ENCODE measurements at regions not wholly inside any gene's neighbourhood (a gene's known extent, or its start where the extent isn't known, plus 50 kb on each side); places are given as distances from the start of the nearest gene placed in this dataset.

GRCh38 chr2:8424997-8425900 is 256.6 kb upstream of the ID2 start:
- TF ChIP-seq CTCF (IDR thresholded peaks at IDR 0.05 in 4 of 5, conservative IDR thresholded peaks at IDR 0.05 in 1 of 5) (no peak), POLR2A (IDR thresholded peaks at IDR 0.05) (no peak)
